ENCODE measurements at regions not wholly inside any gene's neighbourhood (a gene's known extent, or its start where the extent isn't known, plus 50 kb on each side); places are given as distances from the start of the nearest gene placed in this dataset.
A peak's percentile ranks its signal among the peaks of the same experiment; 100 is the strongest.

DNA sequence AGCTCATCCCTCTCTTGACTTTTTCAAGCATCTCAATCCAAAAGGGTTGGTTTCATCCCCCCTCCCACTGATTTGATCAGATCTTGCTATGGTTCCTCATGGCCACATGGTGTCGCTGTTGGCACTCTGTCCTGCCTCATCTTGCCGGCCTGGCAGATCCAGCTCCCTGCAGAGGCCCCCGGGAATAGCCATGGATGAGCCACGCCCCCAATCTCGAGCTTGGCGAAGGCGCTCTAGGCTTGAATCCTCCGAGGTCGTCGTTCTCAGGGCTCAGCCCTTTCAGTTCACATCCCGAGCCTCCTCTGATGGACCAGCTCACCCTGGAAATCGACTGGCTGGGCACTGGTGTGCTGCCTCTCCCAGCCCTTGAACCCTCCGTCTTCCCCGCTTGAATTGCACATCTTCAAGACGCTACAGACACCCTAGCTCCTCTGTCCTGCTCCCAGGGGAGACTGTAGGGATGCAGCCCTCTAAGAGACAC, 628.7 kb downstream of the TYW1 start:
- Histone ChIP-seq H3K27ac (no peak overlapping the region), H3K36me3 (no peaks in the 10 kb centered on the region), H3K27me3 (peaks cover 0 to 24% (median 2%) of the 10 kb centered on the region in 9 donors), H3K9me3 (no peaks in the 10 kb centered on the region), H3K4me3 (peak overlapping the region in 7 of 12 donors; percentile 15 to 39 (median 31)), H3K4me1 (peaks cover 0 to 7% (median 0%) of the 10 kb centered on the region in 12 donors)
- ATAC-seq, result peak; percentile 80 to 93 (median 90)
- TF ChIP-seq, protein P1, sequence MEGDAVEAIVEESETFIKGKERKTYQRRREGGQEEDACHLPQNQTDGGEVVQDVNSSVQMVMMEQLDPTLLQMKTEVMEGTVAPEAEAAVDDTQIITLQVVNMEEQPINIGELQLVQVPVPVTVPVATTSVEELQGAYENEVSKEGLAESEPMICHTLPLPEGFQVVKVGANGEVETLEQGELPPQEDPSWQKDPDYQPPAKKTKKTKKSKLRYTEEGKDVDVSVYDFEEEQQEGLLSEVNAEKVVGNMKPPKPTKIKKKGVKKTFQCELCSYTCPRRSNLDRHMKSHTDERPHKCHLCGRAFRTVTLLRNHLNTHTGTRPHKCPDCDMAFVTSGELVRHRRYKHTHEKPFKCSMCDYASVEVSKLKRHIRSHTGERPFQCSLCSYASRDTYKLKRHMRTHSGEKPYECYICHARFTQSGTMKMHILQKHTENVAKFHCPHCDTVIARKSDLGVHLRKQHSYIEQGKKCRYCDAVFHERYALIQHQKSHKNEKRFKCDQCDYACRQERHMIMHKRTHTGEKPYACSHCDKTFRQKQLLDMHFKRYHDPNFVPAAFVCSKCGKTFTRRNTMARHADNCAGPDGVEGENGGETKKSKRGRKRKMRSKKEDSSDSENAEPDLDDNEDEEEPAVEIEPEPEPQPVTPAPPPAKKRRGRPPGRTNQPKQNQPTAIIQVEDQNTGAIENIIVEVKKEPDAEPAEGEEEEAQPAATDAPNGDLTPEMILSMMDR (IDR thresholded peaks at IDR 0.05), result peak; percentile 72 to 92 (median 88)
- no peak for TF ChIP-seq POLR2A (IDR thresholded peaks at IDR 0.05)
- 6 to 15% (median 11%) methylated on average over 6 to 15 of the region's 15 CpGs for WGBS, 4 donors
- peak; percentile 80 to 87 (median 83) for DNase-seq
- intact Hi-C loops (cut with DNase I), result loop anchor here in 5 of 10 donors (2.0 to 10.0 kb wide), 4 partner anchors 60 to 550 kb away; no protein-coding TSS in a partner anchor

DNA sequence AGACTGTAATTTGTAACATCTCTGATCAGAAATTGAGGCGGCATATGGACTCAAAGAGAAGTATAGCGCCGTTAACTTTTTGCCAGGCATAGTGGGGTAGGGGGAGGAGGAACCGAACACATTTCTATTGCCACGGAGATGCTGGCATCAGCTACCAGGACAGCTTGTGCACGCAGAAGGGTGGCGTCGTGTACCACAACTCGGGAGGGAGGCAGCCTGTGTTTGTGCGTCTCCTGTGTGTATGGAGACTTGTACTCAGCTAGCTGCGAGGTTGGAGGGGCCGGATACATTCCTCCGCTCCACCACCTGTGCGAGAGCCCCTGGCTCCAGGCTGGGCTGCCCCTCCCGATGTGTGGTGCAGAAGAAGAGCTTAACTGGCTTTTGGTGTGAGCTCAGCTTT, 634.8 kb downstream of the TYW1 start:
- no peak for ATAC-seq
- no peaks in the 10 kb centered on the region for H3K9me3 ChIP-seq
- 67 to 76% (median 73%) methylated on average over 15 of the region's 15 CpGs for WGBS, 4 donors
- DNase-seq, result no peak
- H3K4me1 ChIP-seq, result no peaks in the 10 kb centered on the region
- intact Hi-C loops (cut with DNase I), result no loop called here
- no peak overlapping the region for H3K27ac ChIP-seq
- peaks cover 0 to 29% (median 0%) of the 10 kb centered on the region in 9 donors for H3K27me3 ChIP-seq
- no peak for TF ChIP-seq POLR2A (IDR thresholded peaks at IDR 0.05)
- TF ChIP-seq, protein P1 (IDR thresholded peaks at IDR 0.05), result no peak
- H3K36me3 ChIP-seq, result no peaks in the 10 kb centered on the region
- no peak overlapping the region for H3K4me3 ChIP-seq

DNA sequence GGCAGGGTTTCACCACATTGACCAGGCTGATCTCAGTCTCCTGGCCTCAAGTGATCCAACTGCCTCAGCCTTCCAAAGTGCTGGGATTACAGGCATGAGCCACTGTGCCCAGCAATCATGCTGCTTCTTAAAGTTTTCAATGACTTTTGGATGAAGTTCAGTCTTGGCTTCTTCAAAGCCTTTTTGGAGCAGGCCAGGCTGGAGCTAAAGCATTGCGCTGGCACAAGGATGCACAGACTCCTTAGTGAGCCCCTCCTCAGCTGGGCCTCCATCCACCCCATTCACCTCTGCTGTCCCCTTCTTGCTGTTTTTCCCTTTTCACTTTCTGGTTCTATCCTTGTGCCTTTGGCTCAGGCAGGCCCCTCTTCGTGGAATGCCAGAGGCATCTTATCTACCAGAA, 638.6 kb downstream of the TYW1 start:
- ATAC-seq (no peak), DNase-seq (no peak)
- peaks cover 0 to 17% (median 0%) of the 10 kb centered on the region in 9 donors for H3K27me3 ChIP-seq
- no peak overlapping the region for H3K4me3 ChIP-seq
- no peaks in the 10 kb centered on the region for H3K4me1 ChIP-seq
- intact Hi-C loops (cut with DNase I), result no loop called here
- H3K9me3 ChIP-seq, result peaks cover 0 to 10% (median 0%) of the 10 kb centered on the region in 12 donors
- TF ChIP-seq, protein P1 (IDR thresholded peaks at IDR 0.05), result no peak
- TF ChIP-seq POLR2A (IDR thresholded peaks at IDR 0.05), result no peak
- WGBS, 4 donors, result 74 to 90% (median 84%) methylated on average over 2 of the region's 2 CpGs
- no peaks in the 10 kb centered on the region for H3K36me3 ChIP-seq
- H3K27ac ChIP-seq, result no peak overlapping the region

DNA sequence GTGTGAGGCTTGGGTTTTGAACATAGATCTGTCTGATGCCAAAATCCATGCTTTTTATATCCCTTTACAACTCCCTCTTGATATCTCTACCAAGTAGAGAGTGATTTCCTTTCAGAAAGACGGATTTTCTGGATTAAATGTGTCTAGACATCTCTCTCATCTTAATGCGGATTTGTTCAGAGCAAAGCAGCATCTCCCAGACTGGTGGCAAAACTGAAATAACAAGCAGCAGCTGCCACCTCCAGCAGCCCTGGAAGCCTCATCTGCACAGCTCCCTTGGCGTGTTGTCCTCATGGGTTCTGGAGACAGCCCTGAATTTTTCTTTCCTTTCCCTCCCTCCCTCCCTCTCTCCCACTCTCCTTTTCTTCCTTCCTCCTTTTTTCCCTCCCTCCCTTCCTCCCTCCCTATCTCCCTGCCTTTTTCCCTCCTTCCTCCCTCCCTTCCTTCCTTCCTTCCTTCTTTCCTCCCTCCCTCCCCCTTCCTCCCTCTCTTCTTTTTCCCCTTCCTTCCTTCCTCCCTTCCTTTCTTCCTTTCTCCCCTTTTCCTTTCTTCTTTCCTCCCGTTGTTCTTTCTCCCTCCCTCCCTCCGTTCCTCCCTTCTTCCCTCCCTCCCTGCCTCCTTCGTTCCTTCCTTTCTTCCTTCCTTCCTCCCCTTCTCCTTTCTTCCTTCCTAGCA, 639.9 kb downstream of the TYW1 start:
- ATAC-seq, result no peak

More for the DNA sequence above, 639.9 kb downstream of the TYW1 start:
- no peak overlapping the region for H3K27ac ChIP-seq
- H3K4me1 ChIP-seq, result no peaks in the 10 kb centered on the region
- intact Hi-C loops (cut with DNase I), result no loop called here
- 54 to 71% (median 64%) methylated on average over 6 of the region's 6 CpGs for WGBS, 4 donors
- H3K4me3 ChIP-seq, result no peak overlapping the region
- peaks cover 0 to 10% (median 0%) of the 10 kb centered on the region in 12 donors for H3K9me3 ChIP-seq
- no peak for TF ChIP-seq POLR2A (IDR thresholded peaks at IDR 0.05)
- TF ChIP-seq, protein P1 (IDR thresholded peaks at IDR 0.05), result no peak
- no peaks in the 10 kb centered on the region for H3K36me3 ChIP-seq
- DNase-seq, result no peak
- peaks cover 0 to 13% (median 0%) of the 10 kb centered on the region in 9 donors for H3K27me3 ChIP-seq
